ENCODE measurements at regions not wholly inside any gene's neighbourhood (a gene's known extent, or its start where the extent isn't known, plus 50 kb on each side); places are given as distances from the start of the nearest gene placed in this dataset.

GRCh38 chr4:11603591-11604194, 175.0 kb upstream of the HS3ST1 start:
- TF ChIP-seq, protein P1, sequence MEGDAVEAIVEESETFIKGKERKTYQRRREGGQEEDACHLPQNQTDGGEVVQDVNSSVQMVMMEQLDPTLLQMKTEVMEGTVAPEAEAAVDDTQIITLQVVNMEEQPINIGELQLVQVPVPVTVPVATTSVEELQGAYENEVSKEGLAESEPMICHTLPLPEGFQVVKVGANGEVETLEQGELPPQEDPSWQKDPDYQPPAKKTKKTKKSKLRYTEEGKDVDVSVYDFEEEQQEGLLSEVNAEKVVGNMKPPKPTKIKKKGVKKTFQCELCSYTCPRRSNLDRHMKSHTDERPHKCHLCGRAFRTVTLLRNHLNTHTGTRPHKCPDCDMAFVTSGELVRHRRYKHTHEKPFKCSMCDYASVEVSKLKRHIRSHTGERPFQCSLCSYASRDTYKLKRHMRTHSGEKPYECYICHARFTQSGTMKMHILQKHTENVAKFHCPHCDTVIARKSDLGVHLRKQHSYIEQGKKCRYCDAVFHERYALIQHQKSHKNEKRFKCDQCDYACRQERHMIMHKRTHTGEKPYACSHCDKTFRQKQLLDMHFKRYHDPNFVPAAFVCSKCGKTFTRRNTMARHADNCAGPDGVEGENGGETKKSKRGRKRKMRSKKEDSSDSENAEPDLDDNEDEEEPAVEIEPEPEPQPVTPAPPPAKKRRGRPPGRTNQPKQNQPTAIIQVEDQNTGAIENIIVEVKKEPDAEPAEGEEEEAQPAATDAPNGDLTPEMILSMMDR (conservative IDR thresholded peaks at IDR 0.05), result no peak
- H3K4me3 ChIP-seq (ENCODE audit: low read length), result no peak overlapping the region
- Mint-ChIP-seq H3K9me3 (no peaks in the 10 kb centered on the region), H3K36me3 (ENCODE audit: low read depth) (no peaks in the 10 kb centered on the region), H3K4me1 (peaks cover 13% of the 10 kb centered on the region), H3K27me3 (ENCODE audit: insufficient read depth) (no peaks in the 10 kb centered on the region), H3K4me3 (no peak overlapping the region), H3K27ac (no peak overlapping the region)
- no peaks in the 10 kb centered on the region for H3K9me3 ChIP-seq (ENCODE audit: control insufficient read depth, low read length)
- 83 to 94% methylated on average over 4 to 6 of the region's 6 CpGs for WGBS, 2 experiments (ENCODE audit: insufficient coverage in 1 of 2, insufficient read length in 1 of 2)
- no peak overlapping the region for H3K27ac ChIP-seq (ENCODE audit: low read depth, low read length)
- H3K36me3 ChIP-seq (ENCODE audit: control insufficient read depth, insufficient read depth, low read length), result no peaks in the 10 kb centered on the region
- H3K9ac ChIP-seq (ENCODE audit: extremely low read depth, low read length, poor library complexity, severe bottlenecking), result no peak overlapping the region
- H3K4me1 ChIP-seq (ENCODE audit: control insufficient read depth, insufficient read depth, low read length), result peaks cover 2% of the 10 kb centered on the region
- DNase-seq, result peak; percentile 62
- no peaks in the 10 kb centered on the region for H3K27me3 ChIP-seq (ENCODE audit: control insufficient read depth, insufficient read depth, low read length, poor library complexity, severe bottlenecking)

- WGBS, 2 experiments (ENCODE audit: insufficient coverage in 1 of 2, insufficient read length in 1 of 2), result 81 to 84% methylated on average over 4 to 7 of the region's 7 CpGs
- Histone ChIP-seq H3K36me3 (ENCODE audit: control insufficient read depth, insufficient read depth, low read length) (no peaks in the 10 kb centered on the region), H3K27ac (ENCODE audit: low read depth, low read length) (no peak overlapping the region), H3K4me3 (ENCODE audit: low read length) (no peak overlapping the region), H3K9me3 (ENCODE audit: control insufficient read depth, low read length) (no peaks in the 10 kb centered on the region), H3K4me1 (ENCODE audit: control insufficient read depth, insufficient read depth, low read length) (peaks cover 10% of the 10 kb centered on the region), H3K9ac (ENCODE audit: extremely low read depth, low read length, poor library complexity, severe bottlenecking) (no peak overlapping the region), H3K27me3 (ENCODE audit: control insufficient read depth, insufficient read depth, low read length, poor library complexity, severe bottlenecking) (no peaks in the 10 kb centered on the region)
- Mint-ChIP-seq H3K4me1 (peaks cover 16% of the 10 kb centered on the region), H3K4me3 (no peak overlapping the region), H3K27me3 (ENCODE audit: insufficient read depth) (no peaks in the 10 kb centered on the region), H3K36me3 (ENCODE audit: low read depth) (no peaks in the 10 kb centered on the region), H3K9me3 (no peaks in the 10 kb centered on the region), H3K27ac (no peak overlapping the region)
- DNase-seq, result no peak
- TF ChIP-seq, protein P1 (conservative IDR thresholded peaks at IDR 0.05), result no peak
Observed at GRCh38 chr4:11602606-11603340, 174.1 kb upstream of the HS3ST1 start.

DNA sequence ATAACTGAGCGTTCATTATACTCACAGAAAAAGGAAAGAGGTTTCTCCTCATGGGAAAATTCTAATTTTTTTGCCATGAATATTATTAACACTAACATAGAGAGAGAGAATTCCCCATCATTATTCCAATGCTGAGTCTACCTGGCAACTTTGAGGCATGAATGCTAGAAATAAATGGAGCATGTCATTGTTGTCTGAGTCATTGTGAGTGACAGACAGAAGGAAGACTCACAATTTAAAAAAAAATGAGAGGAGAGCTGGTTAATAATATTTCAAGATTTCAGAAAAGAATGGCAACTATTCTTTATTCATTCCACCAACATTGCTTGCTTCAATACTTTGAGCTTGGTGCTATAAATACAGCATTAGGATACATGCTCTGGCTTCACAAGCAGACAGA, 170.4 kb upstream of the HS3ST1 start:
- Mint-ChIP-seq H3K27ac (no peak overlapping the region), H3K27me3 (ENCODE audit: insufficient read depth) (no peaks in the 10 kb centered on the region), H3K4me3 (no peak overlapping the region), H3K9me3 (no peaks in the 10 kb centered on the region), H3K36me3 (ENCODE audit: low read depth) (no peaks in the 10 kb centered on the region), H3K4me1 (peaks cover 21% of the 10 kb centered on the region)
- no peak for DNase-seq
- WGBS, 2 experiments (ENCODE audit: insufficient coverage in 1 of 2, insufficient read length in 1 of 2), result 36% methylated on average over 1 of the region's 1 CpG; no CpG with 5 or more reads in 1 of the 2 experiments
- H3K4me1 ChIP-seq (ENCODE audit: control insufficient read depth, insufficient read depth, low read length), result peaks cover 10% of the 10 kb centered on the region
- no peaks in the 10 kb centered on the region for H3K36me3 ChIP-seq (ENCODE audit: control insufficient read depth, insufficient read depth, low read length)
- H3K4me3 ChIP-seq (ENCODE audit: low read length), result no peak overlapping the region
- no peak overlapping the region for H3K9ac ChIP-seq (ENCODE audit: extremely low read depth, low read length, poor library complexity, severe bottlenecking)
- H3K27ac ChIP-seq (ENCODE audit: low read depth, low read length), result no peak overlapping the region
- TF ChIP-seq, protein P1 (conservative IDR thresholded peaks at IDR 0.05), result no peak
- no peaks in the 10 kb centered on the region for H3K27me3 ChIP-seq (ENCODE audit: control insufficient read depth, insufficient read depth, low read length, poor library complexity, severe bottlenecking)
- no peaks in the 10 kb centered on the region for H3K9me3 ChIP-seq (ENCODE audit: control insufficient read depth, low read length)
